Panc1 (cell line): ENCODE measurements at regions not wholly inside any gene's neighbourhood (a gene's known extent, or its start where the extent isn't known, plus 50 kb on each side); places are given as distances from the start of the nearest gene placed in this dataset.

Source experiments
- CTCF ChIP-seq: fragments of 450-650 bp; IDR thresholded peaks from 2 replicates; pipeline ENCODE4 v1.5.1; 2017; ENCODE audit warnings: mild to moderate bottlenecking
- POLR2AphosphoS5 ChIP-seq: IDR thresholded peaks from 2 replicates; pipeline ENCODE4 v1.6.1; 2012; ENCODE audit warnings: mild to moderate bottlenecking, low read depth, low read length, moderate library complexity
- SIN3A ChIP-seq: IDR thresholded peaks from 2 replicates; pipeline ENCODE4 v1.6.1; 2012; ENCODE audit warnings: low read depth, mild to moderate bottlenecking, low read length, moderate library complexity, borderline replicate concordance; ENCODE audit not compliant: insufficient read depth

- TF ChIP-seq CTCF (no peak), SIN3A (no peak), POLR2AphosphoS5 (no peak)
Measured at GRCh38 chr2:128591022-128591860, 272.6 kb upstream of the HS6ST1 start.
